DMS53 treated with DMSO at 0.1 percent for 48 hours (cell line): ENCODE measurements at regions not wholly inside any gene's neighbourhood (a gene's known extent, or its start where the extent isn't known, plus 50 kb on each side); places are given as distances from the start of the nearest gene placed in this dataset.
"Not testable (repeated sequence)": the region's sequence is repeated elsewhere in the genome, so short reads cannot be mapped to it uniquely, and the experiment has no call there.

Experiments
- DNase-seq: peaks from one replicate; lab custom pipeline; 2025; ENCODE audit not compliant: unreplicated experiment; lab: John Stamatoyannopoulos, UW

DNA sequence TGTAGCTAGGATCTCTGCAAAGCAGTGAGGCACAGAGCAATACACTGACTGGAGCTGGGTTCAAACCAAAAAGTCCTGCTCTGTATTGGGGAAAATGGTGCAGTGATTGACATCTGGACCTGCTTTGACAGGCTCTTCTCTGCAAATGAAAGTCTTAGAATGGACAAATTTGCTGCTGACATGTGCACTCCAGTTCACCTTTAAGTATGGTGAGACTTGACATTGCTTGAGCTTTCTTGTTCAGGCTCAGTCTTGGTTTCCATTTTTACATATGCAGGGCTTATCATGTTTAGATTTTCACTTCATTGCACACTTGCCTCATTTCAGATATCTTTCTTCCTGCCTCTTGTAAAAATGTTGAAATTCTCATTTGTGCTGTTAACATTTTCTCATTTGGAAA, 1655.0 kb downstream of the MRPL39 start:
- DNase-seq = no peak

DNA sequence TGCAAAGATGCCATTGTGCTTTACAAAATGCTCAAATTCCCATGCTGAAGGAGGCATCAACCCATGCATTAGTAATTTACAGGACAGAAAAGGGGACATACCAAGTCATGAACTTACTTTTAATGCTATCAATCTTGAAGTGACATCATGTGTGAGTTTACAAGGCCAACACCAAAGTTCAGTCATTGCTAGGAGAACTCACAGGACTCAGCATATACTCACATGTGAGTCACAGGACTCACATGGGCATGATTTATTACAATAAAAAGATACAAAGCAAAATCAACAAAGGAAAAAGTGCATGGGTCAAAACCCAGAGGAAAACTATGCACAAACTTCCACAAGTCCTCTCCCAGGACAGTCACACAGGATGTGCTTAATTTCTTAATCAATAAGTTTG, 1656.0 kb downstream of the MRPL39 start:
- no peak for DNase-seq

DNA sequence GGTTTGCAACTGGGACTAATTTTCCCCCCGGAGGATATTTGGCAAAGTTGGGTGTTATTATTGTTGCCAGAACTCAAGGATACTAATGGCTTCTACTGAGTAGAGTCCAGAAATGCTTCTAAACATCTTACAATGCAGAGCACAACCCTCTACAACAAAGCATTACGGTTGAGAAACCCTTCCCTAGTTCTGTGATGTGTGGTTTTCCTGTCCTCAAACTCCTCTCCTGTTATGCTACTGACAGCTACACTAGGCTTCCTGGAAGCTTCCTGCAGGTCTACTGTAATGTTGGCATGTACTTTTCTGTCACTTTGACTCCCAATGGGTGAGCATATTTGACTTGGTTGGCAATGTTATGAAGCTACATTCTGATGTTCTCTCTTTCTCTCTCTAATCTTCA, 1656.9 kb downstream of the MRPL39 start:
- DNase-seq = no peak

DNA sequence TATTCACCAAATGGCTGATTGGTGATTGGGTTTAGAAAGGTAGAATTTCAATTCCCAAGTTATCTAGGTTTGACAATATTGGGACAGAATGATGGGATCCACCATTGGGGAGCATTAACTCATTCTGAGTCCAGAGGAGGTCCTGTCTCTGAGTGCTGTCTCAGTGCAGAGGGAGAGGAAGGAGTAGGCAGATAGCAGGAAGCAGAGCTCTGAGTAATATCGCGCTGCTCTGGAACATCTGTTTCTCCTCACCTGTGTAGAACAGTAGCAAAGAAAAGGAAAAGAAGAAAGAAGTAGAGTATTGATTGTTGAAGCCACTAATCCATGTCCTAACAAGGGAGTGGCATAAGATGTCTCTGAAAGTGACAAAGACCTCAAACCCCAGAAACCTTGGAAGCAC, 1657.8 kb downstream of the MRPL39 start:
- DNase-seq = no peak

DNA sequence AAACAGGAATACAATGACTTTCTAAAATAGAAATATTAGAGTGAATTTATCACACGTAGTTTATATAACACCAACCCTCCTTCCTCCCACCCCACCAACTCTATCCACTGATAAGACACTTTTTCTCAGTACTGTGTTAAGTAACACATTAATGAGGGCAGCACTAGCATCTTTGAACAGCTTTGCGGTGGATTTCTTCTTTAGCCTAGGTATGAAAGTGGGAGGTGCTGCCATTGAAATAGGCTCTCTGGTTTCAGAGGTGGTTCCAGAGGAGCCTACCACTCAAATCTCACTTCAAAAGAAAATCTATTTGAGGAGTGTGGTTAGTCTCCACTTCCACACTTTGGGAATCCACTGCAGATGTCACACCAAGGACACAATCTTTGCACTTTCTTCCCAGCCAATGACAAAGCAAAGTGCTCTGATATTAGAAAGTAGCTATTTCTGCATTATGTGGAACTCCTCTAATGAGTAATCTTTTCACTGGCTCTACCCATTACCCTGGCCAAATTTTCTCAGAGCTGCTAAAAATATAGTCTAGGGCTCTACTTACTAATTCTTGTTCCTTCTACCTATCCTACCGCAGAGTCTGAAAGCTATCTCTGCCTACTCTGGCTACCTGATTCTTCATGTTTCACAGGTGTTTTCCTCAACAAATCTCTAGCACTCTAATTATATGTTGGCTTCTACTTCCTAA, 1667.8 kb downstream of the MRPL39 start:
- DNase-seq = no peak

DNA sequence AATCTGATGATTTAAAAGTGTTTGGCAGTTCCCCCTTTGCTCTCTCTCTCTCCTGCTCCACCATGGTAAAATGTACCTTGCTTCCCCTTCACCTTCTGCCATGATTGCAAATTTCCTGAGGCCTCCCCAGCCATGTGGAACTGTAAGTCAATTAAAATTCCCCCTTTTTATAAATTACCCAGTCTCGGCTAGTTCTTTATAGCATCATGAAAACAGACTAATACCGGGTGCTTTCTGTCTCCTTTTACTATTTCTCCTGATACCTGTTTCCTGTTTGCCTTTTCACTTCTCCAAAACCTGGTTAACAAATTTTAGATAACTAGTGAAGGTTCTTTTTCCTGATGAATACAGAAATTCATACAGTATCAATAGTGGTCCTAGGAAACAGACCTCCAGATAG, 1670.3 kb downstream of the MRPL39 start:
- DNase-seq = no peak

DNA sequence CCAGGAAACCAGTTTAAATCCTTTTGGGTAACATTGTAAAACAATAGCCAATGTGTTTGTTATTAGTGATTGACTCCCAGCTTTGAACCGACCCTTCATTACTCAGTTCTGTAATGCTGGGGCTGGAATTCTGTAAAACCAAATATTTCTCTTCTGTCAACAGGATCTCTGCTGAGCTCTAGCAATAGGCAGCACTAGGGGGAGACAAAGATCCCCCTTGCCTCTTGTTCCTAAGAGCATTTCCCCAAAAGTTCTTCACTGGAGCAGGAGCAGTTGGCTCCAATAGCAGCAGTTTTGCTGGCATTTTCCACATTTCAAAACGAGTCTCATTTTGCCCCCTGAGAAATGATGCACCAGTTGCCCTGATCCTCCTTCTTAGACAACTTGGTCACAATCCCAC, 1671.1 kb downstream of the MRPL39 start:
- peak; percentile 12 for DNase-seq

DNA sequence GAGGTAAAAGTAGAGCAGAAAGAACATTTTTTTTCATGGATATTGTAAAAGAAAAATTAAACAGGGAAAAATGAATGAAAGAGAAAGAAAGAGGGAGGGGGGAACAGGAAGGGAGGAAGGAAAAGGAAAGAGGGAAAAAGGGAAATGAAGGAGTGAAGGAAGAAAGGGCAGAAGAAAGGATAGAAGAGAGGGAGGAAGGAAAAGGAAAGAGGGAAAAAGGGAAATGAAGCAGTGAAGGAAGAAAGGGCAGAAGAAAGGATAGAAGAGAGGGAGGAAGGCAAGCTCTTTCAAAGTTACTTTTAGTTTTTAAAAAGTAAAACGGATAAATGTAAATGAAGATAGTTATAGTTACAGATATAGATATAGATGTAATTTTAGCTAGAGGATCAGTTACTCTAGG, 1676.7 kb downstream of the MRPL39 start:
- DNase-seq = no peak

DNA sequence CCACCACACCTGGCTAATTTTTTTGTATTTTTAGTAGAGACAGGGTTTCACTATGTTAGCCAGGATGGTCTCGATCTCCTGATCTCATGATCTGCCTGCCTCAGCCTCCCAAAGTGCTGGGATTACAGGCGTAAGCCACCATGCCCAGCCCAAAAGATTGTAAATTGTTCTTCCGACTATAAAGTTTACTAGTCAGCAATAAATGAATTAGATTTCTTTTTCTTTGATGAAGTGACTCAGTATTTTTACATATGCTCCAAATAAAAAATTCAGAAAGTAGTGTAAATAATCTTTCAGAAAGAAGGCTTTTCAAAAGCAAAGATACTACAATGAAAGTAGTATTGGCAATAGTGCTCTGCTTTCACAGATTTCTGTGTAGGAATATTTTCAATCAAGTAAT, 1680.9 kb downstream of the MRPL39 start:
- not testable (repeated sequence) for DNase-seq

DNA sequence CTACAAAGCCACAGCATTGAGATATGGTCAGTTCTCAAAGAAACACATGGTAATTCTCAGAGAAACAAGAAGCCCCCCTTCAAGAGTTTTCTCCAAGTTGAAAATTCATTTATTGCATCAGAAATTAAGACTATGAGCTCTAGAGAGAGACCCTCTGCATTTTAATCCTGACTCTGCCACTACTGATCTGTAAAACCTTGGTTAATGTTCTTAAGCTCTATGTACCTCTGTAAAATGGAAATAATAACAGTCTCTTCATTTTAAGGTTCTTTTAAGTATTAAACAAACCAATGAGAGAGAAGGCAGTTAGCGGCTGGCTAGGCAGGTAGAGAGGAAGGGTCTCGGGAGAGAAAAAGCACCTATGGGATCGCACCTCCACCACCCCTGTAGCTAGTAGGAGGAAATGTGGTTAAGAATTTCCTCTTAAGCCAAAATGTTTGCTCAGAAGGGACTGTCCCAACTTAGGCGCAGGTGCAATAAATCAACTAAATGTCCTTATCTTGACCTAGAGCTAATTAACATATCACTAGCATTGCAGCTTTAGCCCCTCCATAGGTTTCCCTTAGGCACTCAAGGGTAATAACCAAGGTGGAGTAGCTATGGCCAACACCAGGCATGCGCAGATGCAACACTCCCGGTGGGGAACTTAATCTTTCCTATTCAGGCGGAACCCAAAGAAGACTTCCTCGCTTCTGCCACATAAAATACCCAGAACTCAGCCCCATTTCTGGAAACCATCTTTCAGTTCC, 1685.4 kb downstream of the MRPL39 start:
- no peak for DNase-seq

DNA sequence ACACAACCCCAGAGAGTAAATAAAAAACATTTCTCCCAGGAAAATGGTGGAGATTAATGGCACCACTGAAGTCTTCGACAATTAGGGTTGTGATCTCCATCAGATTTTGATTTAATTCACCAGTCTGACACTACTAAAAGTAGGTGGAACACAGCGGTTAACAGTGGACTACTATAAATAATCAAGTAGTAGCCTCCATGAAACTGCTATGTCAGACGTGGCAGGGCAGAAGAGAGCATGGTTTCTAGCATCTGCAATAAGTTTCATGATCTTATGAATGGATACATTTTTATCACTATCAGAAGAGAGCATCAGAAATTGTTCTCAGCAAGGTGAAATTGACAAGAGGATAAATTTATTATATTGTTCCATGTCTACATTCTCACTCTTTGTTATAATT, 1706.6 kb downstream of the MRPL39 start:
- no peak for DNase-seq

DNA sequence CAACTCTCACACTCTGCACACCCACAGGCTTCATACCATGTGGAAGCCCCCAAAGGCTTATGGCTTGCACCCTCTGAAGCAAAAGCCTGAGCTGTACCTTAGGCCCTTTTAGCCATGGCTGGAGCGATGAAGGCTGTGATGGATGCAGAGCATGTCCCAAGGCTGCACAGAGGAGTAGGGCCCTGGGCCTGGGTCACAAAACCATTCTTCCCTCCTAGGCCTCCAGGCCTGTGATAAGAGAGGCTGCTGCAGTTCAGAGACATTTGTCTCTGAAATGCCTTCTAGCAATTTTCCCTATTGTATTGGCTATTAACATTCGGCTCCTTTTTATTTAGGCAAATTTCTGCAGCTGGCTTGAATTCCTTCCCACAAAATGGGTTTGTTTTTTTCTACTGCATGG, 1707.7 kb downstream of the MRPL39 start:
- no peak for DNase-seq

DNA sequence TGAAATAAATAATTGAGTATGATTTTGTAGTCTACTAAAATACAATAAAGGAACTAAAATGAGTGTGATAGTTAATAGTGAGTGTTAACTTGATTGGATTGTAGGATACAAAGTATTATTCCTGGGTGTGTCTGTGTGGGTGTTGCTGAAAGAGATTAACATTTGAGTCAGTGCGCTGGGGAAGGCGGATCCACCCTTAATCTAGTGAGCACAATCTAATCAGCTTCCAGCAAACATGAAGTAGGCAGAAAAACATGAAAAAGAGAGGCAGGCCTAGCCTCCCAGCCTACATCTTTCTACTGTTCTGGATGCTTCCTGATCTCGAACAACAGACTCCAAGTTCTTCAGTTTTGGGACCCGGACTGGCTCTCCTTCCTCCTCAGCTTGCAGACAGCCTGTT, 1716.6 kb downstream of the MRPL39 start:
- DNase-seq = no peak

DNA sequence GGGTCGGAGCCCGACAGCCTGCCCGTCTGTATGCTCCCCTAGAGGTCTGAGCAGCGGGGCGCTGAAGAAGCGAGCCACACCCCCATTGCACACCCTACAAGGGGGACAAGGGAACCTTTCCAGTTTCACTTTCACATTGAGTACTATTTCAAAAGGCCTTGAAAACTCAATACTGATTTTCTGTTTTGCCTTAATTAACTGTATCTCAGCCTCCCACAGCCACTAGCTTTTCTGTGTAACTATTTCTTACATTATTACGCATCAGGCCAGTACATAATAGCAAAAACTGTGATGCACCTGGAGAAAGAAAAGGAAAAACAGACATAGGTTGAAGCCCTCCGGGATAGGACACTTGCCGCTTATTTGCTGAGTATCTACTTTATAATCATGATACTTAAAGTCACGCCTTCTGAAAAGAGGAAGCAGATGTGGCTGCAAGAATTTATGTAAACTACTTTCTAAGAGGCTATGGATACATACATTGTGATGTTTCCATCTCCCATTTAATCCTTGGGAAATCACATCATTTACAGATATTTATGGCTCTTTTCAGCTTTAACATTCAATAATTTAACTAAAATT, 1719.5 kb downstream of the MRPL39 start:
- DNase-seq = no peak

DNA sequence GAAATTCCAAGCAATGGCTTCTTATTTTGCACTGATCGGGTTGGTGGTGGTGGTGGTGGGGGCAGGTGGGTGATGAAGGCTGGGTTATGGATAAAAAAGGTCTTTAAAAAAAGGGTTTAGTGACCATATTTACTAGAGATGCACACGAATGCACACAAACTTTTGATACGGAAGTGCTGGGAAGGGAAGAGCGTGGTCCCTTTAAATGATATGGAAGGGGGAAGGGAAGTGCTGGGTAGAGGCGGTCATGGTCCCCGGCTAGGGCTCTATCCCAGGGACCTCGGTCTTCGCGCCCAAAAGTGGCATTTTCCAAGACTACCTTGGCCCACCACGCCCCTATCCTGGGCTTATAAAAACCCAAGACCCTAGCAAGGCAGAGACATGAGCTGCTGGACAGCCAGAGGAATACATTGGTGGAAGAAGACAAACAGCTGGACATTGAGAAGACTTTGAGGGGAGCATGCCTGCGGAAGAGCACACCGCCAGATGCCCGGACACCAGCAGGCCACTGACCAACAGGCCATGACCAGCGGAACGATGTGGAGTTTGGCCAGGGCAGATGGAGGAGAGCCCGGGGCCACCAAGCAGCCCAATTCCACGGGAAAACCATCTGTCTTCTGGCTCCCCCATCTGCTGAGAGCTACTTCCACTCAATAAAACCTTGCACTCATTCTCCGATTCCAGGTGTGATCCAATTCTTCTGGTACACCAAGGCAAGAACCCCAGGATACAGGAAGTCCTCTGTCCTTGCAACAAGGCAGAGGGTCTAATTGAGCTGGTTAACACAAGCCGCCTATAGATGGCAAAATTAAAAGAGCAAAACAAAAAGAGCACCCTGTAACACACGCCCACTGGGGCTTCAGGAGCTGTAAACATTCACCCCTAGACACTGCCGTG, 1720.2 kb downstream of the MRPL39 start:
- DNase-seq = no peak

DNA sequence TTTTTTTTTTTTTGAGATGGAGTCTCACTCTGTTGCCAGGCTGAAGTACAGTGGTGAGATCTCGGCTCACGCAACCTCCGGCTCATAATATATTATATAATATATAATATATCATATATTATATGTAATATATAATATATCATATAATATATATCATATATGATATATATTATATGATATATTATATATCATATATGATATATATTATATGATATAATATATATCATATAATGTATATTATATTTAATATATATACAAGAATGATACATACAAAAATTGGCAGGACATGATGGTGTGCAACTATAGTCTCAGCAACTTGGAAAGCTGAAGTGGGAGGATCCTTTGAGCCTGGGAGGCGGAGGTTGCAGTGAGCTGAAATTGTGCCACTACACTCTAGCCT, 1725.5 kb downstream of the MRPL39 start:
- no peak for DNase-seq

DNA sequence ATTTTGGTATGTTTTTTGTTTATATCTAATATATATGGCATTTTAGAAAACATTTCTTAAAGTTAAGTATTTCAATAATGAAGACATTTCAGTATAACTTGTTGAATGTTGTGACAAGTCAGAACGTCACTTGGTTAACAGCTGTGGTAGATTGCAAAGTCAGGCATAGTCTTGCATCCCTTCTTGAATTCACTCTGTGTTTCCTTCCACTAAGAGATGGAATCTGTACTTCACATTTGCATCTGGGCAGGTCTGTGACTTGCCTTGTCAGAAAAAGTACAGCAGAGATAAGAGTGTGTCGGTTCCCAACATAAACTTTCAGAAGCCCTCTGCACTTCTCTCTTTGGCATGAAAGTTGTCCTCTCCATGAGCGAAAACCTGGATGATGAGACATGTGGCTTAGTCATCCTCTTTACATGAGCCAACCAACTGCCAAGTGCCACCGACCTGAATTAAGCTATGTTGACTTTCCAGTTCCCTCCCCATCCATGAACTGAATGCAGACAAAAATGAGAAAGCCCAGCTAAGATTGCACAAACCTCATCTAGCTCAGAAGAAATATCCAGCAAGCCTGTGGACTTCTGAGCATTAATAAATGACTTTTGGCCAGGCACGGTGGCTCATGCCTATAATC, 1730.2 kb downstream of the MRPL39 start:
- DNase-seq = no peak

DNA sequence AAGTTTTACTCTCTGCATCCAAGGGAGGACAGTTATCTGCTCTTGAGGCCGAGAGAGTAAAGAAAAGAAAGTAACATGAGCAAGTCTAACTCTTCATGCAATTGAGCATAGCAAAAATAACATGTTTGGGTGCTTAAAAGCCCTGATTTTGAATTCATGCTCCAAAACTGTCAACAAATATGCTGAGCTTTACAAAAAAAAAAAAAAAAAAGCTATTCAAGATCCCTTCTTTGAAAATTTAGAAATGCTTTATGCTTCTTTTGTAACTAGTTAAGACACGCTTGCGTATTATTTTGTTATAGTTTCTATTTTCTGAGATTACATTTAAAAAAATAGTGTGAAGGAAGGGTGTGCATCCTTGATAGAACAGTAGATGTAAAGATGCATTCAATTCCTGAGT, 1733.0 kb downstream of the MRPL39 start:
- no peak for DNase-seq

DNA sequence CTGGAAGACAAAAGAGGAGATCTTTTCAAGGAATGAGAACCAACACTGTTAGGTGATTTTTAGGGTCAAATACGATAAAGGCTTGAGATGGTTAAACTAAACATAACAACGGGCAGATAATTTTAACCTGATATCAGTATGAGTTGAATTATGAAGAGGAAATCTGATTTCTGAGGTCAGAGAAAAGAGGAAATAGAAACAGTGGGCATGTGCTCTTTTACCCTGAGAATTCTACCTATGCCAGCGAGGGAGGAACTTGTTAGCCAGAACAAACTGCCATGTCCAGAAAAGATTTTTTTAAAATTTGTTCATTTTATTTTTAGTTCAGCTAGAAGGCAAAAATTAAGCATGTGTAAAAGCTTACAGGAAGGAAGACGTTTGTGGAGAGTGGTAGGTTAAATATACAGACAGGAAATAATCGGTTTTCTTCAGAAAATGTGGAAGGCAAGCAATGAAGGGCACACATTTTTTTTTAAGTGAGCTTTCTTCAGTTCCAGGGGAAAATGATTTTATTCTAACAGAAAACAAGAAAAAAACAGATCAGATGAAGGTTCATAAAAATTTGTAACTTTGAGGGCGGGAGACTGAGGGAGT, 1745.3 kb downstream of the MRPL39 start:
- DNase-seq = no peak

DNA sequence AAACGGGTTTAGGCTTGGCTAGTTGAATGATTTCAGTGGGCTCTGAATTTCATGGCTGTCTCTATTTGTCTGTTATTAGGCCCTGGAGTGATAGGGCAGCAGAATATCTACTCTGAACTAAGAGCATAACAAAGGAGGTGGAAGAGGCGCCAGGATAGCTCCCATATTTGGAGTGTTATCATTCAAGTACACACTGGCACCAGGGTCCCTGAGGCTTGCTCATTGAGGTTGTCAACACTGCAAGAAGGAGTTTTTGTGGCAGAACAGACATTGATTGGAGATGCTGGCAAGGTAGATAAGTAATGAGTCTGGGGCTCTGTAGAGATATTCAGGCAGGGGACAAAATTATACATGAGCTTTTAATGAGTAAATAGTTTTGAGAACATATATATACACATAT, 1748.4 kb downstream of the MRPL39 start:
- no peak for DNase-seq
